ENCODE measurements at regions not wholly inside any gene's neighbourhood (a gene's known extent, or its start where the extent isn't known, plus 50 kb on each side); places are given as distances from the start of the nearest gene placed in this dataset.

GRCh38 chr6:156560476-156560875, 216.7 kb upstream of the ARID1B start:
- DNase-seq: no peak

- DNase-seq: no peak
Observed at GRCh38 chr6:156559162-156559690, 218.0 kb upstream of the ARID1B start.

GRCh38 chr6:156557911-156558259, 219.3 kb upstream of the ARID1B start:
- no peak for DNase-seq

GRCh38 chr6:156557251-156557910, 219.8 kb upstream of the ARID1B start:
- DNase-seq: no peak

- no peak for DNase-seq
Observed at GRCh38 chr6:156556811-156557210, 220.4 kb upstream of the ARID1B start.

- no peak for DNase-seq
Observed at GRCh38 chr6:156555116-156555515, 222.1 kb upstream of the ARID1B start.

GRCh38 chr6:156554160-156554559, 223.0 kb upstream of the ARID1B start:
- DNase-seq: no peak

- DNase-seq: no peak
Observed at GRCh38 chr6:156552849-156553248, 224.3 kb upstream of the ARID1B start.

GRCh38 chr6:156550949-156551348, 226.2 kb upstream of the ARID1B start:
- no peak for DNase-seq

GRCh38 chr6:156545931-156546330, 231.2 kb upstream of the ARID1B start:
- DNase-seq: no peak

GRCh38 chr6:156545021-156545420, 232.2 kb upstream of the ARID1B start:
- DNase-seq: no peak

GRCh38 chr6:156544046-156544445, 233.1 kb upstream of the ARID1B start:
- DNase-seq: no peak

- no peak for DNase-seq
Observed at GRCh38 chr6:156543431-156543830, 233.7 kb upstream of the ARID1B start.

GRCh38 chr6:156538875-156539660, 238.1 kb upstream of the ARID1B start:
- no peak for DNase-seq

- DNase-seq: no peak
Observed at GRCh38 chr6:156534594-156534993, 242.6 kb upstream of the ARID1B start.

GRCh38 chr6:156533872-156534524, 243.2 kb upstream of the ARID1B start:
- no peak for DNase-seq

- DNase-seq: no peak
Observed at GRCh38 chr6:156526081-156526480, 251.1 kb upstream of the ARID1B start.

GRCh38 chr6:156525541-156525940, 251.6 kb upstream of the ARID1B start:
- no peak for DNase-seq

GRCh38 chr6:156519940-156520339, 257.2 kb upstream of the ARID1B start:
- no peak for DNase-seq

- DNase-seq: no peak
Observed at GRCh38 chr6:156517088-156517487, 260.1 kb upstream of the ARID1B start.

- no peak for DNase-seq
Observed at GRCh38 chr6:156515242-156515641, 261.9 kb upstream of the ARID1B start.

GRCh38 chr6:156513504-156513903, 263.7 kb upstream of the ARID1B start:
- no peak for DNase-seq

GRCh38 chr6:156511570-156511969, 265.6 kb upstream of the ARID1B start:
- DNase-seq: no peak

GRCh38 chr6:156511051-156511450, 266.1 kb upstream of the ARID1B start:
- DNase-seq: no peak

Data from activated CD8-positive, alpha-beta memory T cell treated with anti-CD3 and anti-CD28 coated beads, Interleukin-2, amount 50 U/mL, for 48 hours (primary cell).